K562 (cell line): ENCODE measurements at regions not wholly inside any gene's neighbourhood (a gene's known extent, or its start where the extent isn't known, plus 50 kb on each side); places are given as distances from the start of the nearest gene placed in this dataset.

ENCODE experiments used
- CC2D1A ChIP-seq: fragments of 450-650 bp; IDR thresholded peaks from 2 replicates; pipeline ENCODE4 v1.6.1; 2017; ENCODE audit warnings: mild to moderate bottlenecking
- COPS2 ChIP-seq: fragments of 450-650 bp; conservative IDR thresholded peaks from 2 replicates; pipeline ENCODE4 v1.6.1; 2016; ENCODE audit warnings: mild to moderate bottlenecking, moderate library complexity
- EGR1 ChIP-seq: fragments of 450-650 bp; conservative IDR thresholded peaks from 2 replicates; pipeline ENCODE4 v1.6.1; 2017; ENCODE audit warnings: mild to moderate bottlenecking
- L3MBTL2 ChIP-seq: fragments of 450-650 bp; IDR thresholded peaks from 2 replicates; pipeline ENCODE4 v1.6.1; 2016; ENCODE audit warnings: mild to moderate bottlenecking, moderate library complexity
- MCM5 ChIP-seq: fragments of 450-650 bp; IDR thresholded peaks from 2 replicates; pipeline ENCODE4 v1.6.1; 2016; ENCODE audit warnings: low read depth
- NUFIP1 ChIP-seq: fragments of 450-650 bp; IDR thresholded peaks from 2 replicates; pipeline ENCODE4 v1.6.1; 2018; ENCODE audit not compliant: partially characterized antibody
- POLR2H ChIP-seq: IDR thresholded peaks from 2 replicates; pipeline ENCODE4 v1.6.1; 2016; ENCODE audit warnings: missing genetic modification characterization, low read depth, mild to moderate bottlenecking, control low read depth, missing compliant biosample characterization, moderate library complexity
- TARDBP ChIP-seq: fragments of 450-650 bp; IDR thresholded peaks from 2 replicates; pipeline ENCODE4 v1.6.1; 2016
- TCFL5 ChIP-seq: fragments of 250-450 bp; sonication (Bioruptor Pico); conservative IDR thresholded peaks from 2 replicates; pipeline ENCODE4 v1.6.1; 2021; ENCODE audit warnings: mild to moderate bottlenecking, moderate library complexity, matching md5 sums
- THAP12 ChIP-seq: fragments of 250-450 bp; sonication (Bioruptor Pico); IDR thresholded peaks from 2 replicates; pipeline ENCODE4 v1.9.0; 2021; ENCODE audit warnings: mild to moderate bottlenecking, inconsistent platforms
- THRAP3 ChIP-seq: fragments of 450-650 bp; IDR thresholded peaks from 2 replicates; pipeline ENCODE4 v1.6.1; 2016; ENCODE audit warnings: mild to moderate bottlenecking, inconsistent platforms, borderline replicate concordance
- THRB ChIP-seq: fragments of 450-650 bp; formaldehyde crosslinking; conservative IDR thresholded peaks from 2 replicates; pipeline ENCODE4 v1.4.0; 2022; ENCODE audit warnings: mild to moderate bottlenecking, missing genetic modification characterization
- U2AF1 ChIP-seq: fragments of 200-400 bp; formaldehyde crosslinking; optimal IDR thresholded peaks from 2 replicates; pipeline ENCODE3; 2017; ENCODE audit warnings: mild to moderate bottlenecking, low read depth, low read length, moderate library complexity
- ZFP91 ChIP-seq: sonication (generic); formaldehyde crosslinking; IDR thresholded peaks from 2 replicates; pipeline ENCODE4 v1.8.0; 2022; ENCODE audit warnings: mild to moderate bottlenecking, missing genetic modification reagents
- ZHX1 ChIP-seq: fragments of 150-350 bp; conservative IDR thresholded peaks from 2 replicates; pipeline ENCODE4 v1.6.1; 2014; ENCODE audit warnings: low read length
- ZNF146 ChIP-seq: IDR thresholded peaks from one replicate; pipeline ENCODE4 v1.6.1; 2018; ENCODE audit warnings: missing compliant biosample characterization; ENCODE audit not compliant: unreplicated experiment
- ZNF274 ChIP-seq: IDR thresholded peaks from 2 replicates; pipeline ENCODE4 v1.6.1; 2011; ENCODE audit warnings: low read depth, mild to moderate bottlenecking, low read length, moderate library complexity, borderline replicate concordance
- ZNF589 ChIP-seq: fragments of 200-800 bp; sonication (Bioruptor generic); IDR thresholded peaks from 2 replicates; pipeline ENCODE4 v1.6.1; 2016; ENCODE audit warnings: low read depth, missing genetic modification characterization, missing compliant biosample characterization
- TF ChIP-seq, protein P1 (sequence below): sonication (generic); formaldehyde crosslinking; IDR thresholded peaks from 2 replicates; pipeline ENCODE4 v1.8.0; 2022; ENCODE audit warnings: mild to moderate bottlenecking, low read depth, missing genetic modification reagents

- TF ChIP-seq THAP12 (CRISPR knock-in tag) (peak; percentile 8; the same call in 1 of the 2 replicates), THRB (CRISPR knock-in tag) (no peak; the same call in 1 of the 2 replicates), NUFIP1 (no peak), COPS2 (no peak), ZHX1 (0 out of 2 replicates have a peak, but pooled peaks have one; percentile 31), EGR1 (peak; percentile 91), ZFP91 (CRISPR knock-in tag) (no peak), ZNF146 (CRISPR knock-in tag) (no peak), POLR2H (tag) (no peak), CC2D1A (peak; percentile 98), THRAP3 (peak; percentile 79; the same call in 1 of the 2 replicates), ZNF274 (peak; percentile 73; the same call in 1 of the 2 replicates), MCM5 (no peak), L3MBTL2 (peak; percentile 45), TCFL5 (CRISPR knock-in tag) (peak; percentile 24), ZNF589 (CRISPR knock-in tag) (peak; percentile 93), U2AF1 (no peak), TARDBP (peak; percentile 95)
- TF ChIP-seq, protein P1, sequence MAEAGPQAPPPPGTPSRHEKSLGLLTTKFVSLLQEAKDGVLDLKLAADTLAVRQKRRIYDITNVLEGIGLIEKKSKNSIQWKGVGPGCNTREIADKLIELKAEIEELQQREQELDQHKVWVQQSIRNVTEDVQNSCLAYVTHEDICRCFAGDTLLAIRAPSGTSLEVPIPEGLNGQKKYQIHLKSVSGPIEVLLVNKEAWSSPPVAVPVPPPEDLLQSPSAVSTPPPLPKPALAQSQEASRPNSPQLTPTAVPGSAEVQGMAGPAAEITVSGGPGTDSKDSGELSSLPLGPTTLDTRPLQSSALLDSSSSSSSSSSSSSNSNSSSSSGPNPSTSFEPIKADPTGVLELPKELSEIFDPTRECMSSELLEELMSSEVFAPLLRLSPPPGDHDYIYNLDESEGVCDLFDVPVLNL (CRISPR knock-in tag): no peak
Measured at GRCh38 chr16:85535352-85536072, 77.6 kb upstream of the GSE1 start (continued).
